PC-9 (cell line): ENCODE measurements at regions not wholly inside any gene's neighbourhood (a gene's known extent, or its start where the extent isn't known, plus 50 kb on each side); places are given as distances from the start of the nearest gene placed in this dataset.

ENCODE experiments used
- BruUV-seq: library from RNA; stranded (reverse); fragments of 400-500 nt; replicated peaks from 2 replicates; lab custom pipeline; 2021; lab: Mats Ljungman, UMichigan
- CTCF ChIA-PET: fragments of 300-600 bp; sonication (Branson Sonifier 250); formaldehyde crosslinking; loops from one replicate; lab custom pipeline; 2022; ENCODE audit warnings: antibody characterized with exemption; lab: Charles Lee
- POLR2A ChIA-PET: fragments of 300-600 bp; sonication (Branson Sonifier 250); formaldehyde crosslinking; loops from one replicate; lab custom pipeline; 2022; ENCODE audit warnings: antibody characterized with exemption; ENCODE audit not compliant: unreplicated experiment; lab: Charles Lee
- DNase-seq, 2 experiments: peaks; one replicate each; pipeline versions ENCODE4 v3.0.0 to v3.0.0-alpha.2; 2015 to 2022; ENCODE audit warnings: mixed read lengths in 1 of 2
- H2AFZ ChIP-seq: fragments of 200-600 bp; sonication (generic); 2 replicates; pipeline ENCODE4 v1.8.1; 2017; ENCODE audit warnings: antibody characterized with exemption
- H3F3A ChIP-seq: fragments of 200-600 bp; sonication (generic); 2 replicates; pipeline ENCODE4 v1.8.1; 2017; ENCODE audit warnings: antibody characterized with exemption, mild to moderate bottlenecking, low read depth; ENCODE audit not compliant: insufficient read depth
- H3K27ac ChIP-seq: fragments of 200-600 bp; sonication (generic); 2 replicates; pipeline ENCODE4 v1.6.1; 2016; ENCODE audit warnings: mixed run types
- H3K27me3 ChIP-seq: fragments of 200-600 bp; sonication (generic); 2 replicates; pipeline ENCODE4 v1.6.1; 2016; ENCODE audit warnings: low read depth, mixed run types; ENCODE audit not compliant: insufficient read depth
- H3K36me3 ChIP-seq: fragments of 200-600 bp; sonication (generic); 2 replicates; pipeline ENCODE4 v1.6.1; 2016; ENCODE audit warnings: low read depth, mixed run types
- H3K4me1 ChIP-seq: fragments of 200-600 bp; sonication (generic); replicated peaks from 2 replicates; pipeline ENCODE4 v1.6.1; 2016; ENCODE audit warnings: mixed run types; ENCODE audit not compliant: insufficient read depth
- H3K4me2 ChIP-seq: fragments of 200-600 bp; sonication (generic); 2 replicates; pipeline ENCODE4 v1.6.1; 2017; ENCODE audit warnings: mixed run types
- H3K4me3 ChIP-seq: fragments of 200-600 bp; sonication (generic); 2 replicates; pipeline ENCODE4 v1.6.1; 2016; ENCODE audit warnings: mixed run types
- H3K79me2 ChIP-seq: fragments of 200-600 bp; sonication (generic); 2 replicates; pipeline ENCODE4 v1.6.1; 2017; ENCODE audit warnings: low read depth, mixed run types
- H3K9me2 ChIP-seq: fragments of 200-600 bp; sonication (generic); 2 replicates; pipeline ENCODE4 v1.8.1; 2017; ENCODE audit warnings: mild to moderate bottlenecking; ENCODE audit not compliant: insufficient read depth
- H3K9me3 ChIP-seq: fragments of 200-600 bp; sonication (generic); 2 replicates; pipeline ENCODE4 v1.8.1; 2016; ENCODE audit warnings: low read depth; ENCODE audit not compliant: insufficient read depth
- H4K20me1 ChIP-seq: fragments of 200-600 bp; sonication (generic); 2 replicates; pipeline ENCODE4 v1.8.1; 2017; ENCODE audit not compliant: insufficient read depth
- EZH2 ChIP-seq: fragments of 200-600 bp; sonication (generic); IDR thresholded peaks from 2 replicates; pipeline ENCODE4 v1.8.0; 2017; ENCODE audit warnings: antibody characterized with exemption, low read depth
- intact Hi-C: fragments of 100-400 bp; cut with micrococcal nuclease; formaldehyde crosslinking; loops from one replicate; pipeline ENCODE4 v1.10.0; 2022; ENCODE audit not compliant: unreplicated experiment
- TF ChIP-seq, protein P1 (sequence below): fragments of 200-600 bp; sonication (generic); conservative IDR thresholded peaks from 2 replicates; pipeline ENCODE4 v1.6.1; 2017; ENCODE audit warnings: mixed run types, antibody characterized with exemption, mild to moderate bottlenecking, moderate library complexity

DNA sequence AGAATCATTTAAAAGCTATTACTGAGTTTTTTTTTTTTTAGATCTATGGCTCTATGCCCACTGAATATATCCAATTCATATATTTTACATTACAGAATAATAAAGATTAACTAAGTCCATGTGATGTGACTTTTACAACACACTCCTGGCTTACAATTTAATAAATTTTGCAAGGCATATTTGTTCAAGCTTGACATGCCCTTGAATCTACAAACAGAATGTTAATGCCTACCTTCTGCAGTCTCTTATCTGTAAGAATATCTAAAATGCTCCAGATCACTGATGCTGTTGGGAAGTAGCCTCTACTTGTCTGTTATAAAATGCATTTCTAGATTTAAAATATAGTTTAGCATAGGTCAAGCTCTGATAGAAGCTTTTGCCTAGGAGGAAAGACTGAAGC lies 100.7 kb upstream of the RASGEF1B start:
- H3K4me1 ChIP-seq: no peaks in the 10 kb centered on the region
- no peaks in the 10 kb centered on the region for H3K9me2 ChIP-seq
- TF ChIP-seq, protein P1, sequence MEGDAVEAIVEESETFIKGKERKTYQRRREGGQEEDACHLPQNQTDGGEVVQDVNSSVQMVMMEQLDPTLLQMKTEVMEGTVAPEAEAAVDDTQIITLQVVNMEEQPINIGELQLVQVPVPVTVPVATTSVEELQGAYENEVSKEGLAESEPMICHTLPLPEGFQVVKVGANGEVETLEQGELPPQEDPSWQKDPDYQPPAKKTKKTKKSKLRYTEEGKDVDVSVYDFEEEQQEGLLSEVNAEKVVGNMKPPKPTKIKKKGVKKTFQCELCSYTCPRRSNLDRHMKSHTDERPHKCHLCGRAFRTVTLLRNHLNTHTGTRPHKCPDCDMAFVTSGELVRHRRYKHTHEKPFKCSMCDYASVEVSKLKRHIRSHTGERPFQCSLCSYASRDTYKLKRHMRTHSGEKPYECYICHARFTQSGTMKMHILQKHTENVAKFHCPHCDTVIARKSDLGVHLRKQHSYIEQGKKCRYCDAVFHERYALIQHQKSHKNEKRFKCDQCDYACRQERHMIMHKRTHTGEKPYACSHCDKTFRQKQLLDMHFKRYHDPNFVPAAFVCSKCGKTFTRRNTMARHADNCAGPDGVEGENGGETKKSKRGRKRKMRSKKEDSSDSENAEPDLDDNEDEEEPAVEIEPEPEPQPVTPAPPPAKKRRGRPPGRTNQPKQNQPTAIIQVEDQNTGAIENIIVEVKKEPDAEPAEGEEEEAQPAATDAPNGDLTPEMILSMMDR: no peak
- no peak for TF ChIP-seq EZH2
- H2AFZ ChIP-seq: no peak overlapping the region
- no peaks in the 10 kb centered on the region for H4K20me1 ChIP-seq
- no peak overlapping the region for H3K4me3 ChIP-seq
- no peak overlapping the region for H3K4me2 ChIP-seq
- no peak for DNase-seq
- no peaks in the 10 kb centered on the region for H3K27me3 ChIP-seq
- ChIA-PET POLR2A (no interaction called here), CTCF (no interaction called here)
- no TSS peak for BruUV-seq
- no peaks in the 10 kb centered on the region for H3K36me3 ChIP-seq
- no peak overlapping the region for H3K27ac ChIP-seq
- H3K9me3 ChIP-seq: no peaks in the 10 kb centered on the region
- H3F3A ChIP-seq: no peaks in the 10 kb centered on the region
- intact Hi-C loops: no loop called here
- H3K79me2 ChIP-seq: no peaks in the 10 kb centered on the region

DNA sequence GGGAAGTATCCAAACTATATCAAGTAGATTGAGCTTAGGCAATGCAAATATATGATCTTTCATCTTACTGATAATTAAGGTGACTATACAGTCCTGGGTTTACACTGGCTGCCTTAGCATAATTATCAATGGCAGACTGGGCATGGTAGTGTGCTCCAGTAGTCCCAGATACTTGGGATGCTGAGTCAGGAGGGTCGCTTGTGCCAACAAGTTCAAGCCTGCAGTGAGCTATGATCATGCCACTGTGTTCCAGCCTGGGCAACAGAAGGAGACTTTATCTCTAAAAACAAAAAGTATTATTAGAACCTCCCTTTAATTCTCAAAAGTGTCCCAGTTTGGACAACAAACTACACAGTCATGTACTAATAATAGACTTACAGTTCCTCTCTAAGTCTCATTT lies 99.4 kb upstream of the RASGEF1B start:
- intact Hi-C loops: no loop called here
- Histone ChIP-seq H3K9me3 (no peaks in the 10 kb centered on the region), H3K4me1 (no peaks in the 10 kb centered on the region), H3F3A (no peaks in the 10 kb centered on the region), H3K79me2 (no peaks in the 10 kb centered on the region), H2AFZ (no peak overlapping the region), H3K27me3 (no peaks in the 10 kb centered on the region), H3K36me3 (no peaks in the 10 kb centered on the region), H3K4me2 (no peak overlapping the region), H3K4me3 (no peak overlapping the region), H4K20me1 (no peaks in the 10 kb centered on the region), H3K27ac (no peak overlapping the region), H3K9me2 (no peaks in the 10 kb centered on the region)
- DNase-seq: no peak
- BruUV-seq: no TSS peak
- CTCF ChIA-PET: no interaction called here
- no peak for TF ChIP-seq EZH2
- TF ChIP-seq, protein P1: no peak
- POLR2A ChIA-PET: no interaction called here

DNA sequence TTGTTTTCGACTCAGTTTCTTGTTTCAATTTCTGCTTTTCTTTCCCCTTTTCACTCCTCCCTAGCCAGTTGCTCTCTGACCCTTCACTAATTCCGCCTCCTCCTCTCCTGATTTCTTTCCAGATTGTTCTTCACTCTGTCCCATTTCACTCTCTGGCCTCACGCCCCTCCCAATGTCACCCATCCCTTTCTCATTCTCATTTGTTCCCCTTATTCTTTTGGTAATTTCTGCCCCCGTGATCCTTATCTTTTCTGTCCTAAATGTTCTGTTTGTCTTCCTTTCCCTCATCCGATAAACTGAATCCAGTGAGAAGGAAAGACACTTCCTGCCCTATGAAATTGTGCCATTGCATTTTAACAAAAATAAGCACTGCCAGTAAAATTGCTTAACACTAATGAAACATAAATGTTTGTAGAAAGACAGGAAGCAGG lies 94.5 kb upstream of the RASGEF1B start:
- H2AFZ ChIP-seq: no peak overlapping the region
- no TSS peak for BruUV-seq
- no peaks in the 10 kb centered on the region for H3K27me3 ChIP-seq
- H3K4me2 ChIP-seq: no peak overlapping the region
- no peaks in the 10 kb centered on the region for H3K4me1 ChIP-seq
- CTCF ChIA-PET: no interaction called here
- no peaks in the 10 kb centered on the region for H3K36me3 ChIP-seq
- TF ChIP-seq EZH2: no peak
- TF ChIP-seq, protein P1: no peak
- H3K4me3 ChIP-seq: no peak overlapping the region
- H3K9me3 ChIP-seq: no peaks in the 10 kb centered on the region
- no peaks in the 10 kb centered on the region for H3K79me2 ChIP-seq
- no peak for DNase-seq
- H3K9me2 ChIP-seq: no peaks in the 10 kb centered on the region
- H4K20me1 ChIP-seq: no peaks in the 10 kb centered on the region
- intact Hi-C loops: no loop called here
- no peak overlapping the region for H3K27ac ChIP-seq
- POLR2A ChIA-PET: no interaction called here
- H3F3A ChIP-seq: no peaks in the 10 kb centered on the region
